DND-41 (cell line): ENCODE measurements at regions not wholly inside any gene's neighbourhood (a gene's known extent, or its start where the extent isn't known, plus 50 kb on each side); places are given as distances from the start of the nearest gene placed in this dataset.

Source experiments
- ATAC-seq: fragments of 200-7000 bp; cut with Tn5 transposase; 3 replicates; pipeline ENCODE4 v1.9.1; 2021; ENCODE audit warnings: low read depth; ENCODE audit not compliant: insufficient read depth
- DNase-seq: peaks from one replicate; pipeline ENCODE4 v3.0.0-alpha.2; 2020
- H2AFZ ChIP-seq: 2 replicates; pipeline ENCODE4 v1.6.0; 2012; ENCODE audit warnings: low read depth, low read length
- H3K27ac ChIP-seq: 2 replicates; pipeline ENCODE4 v1.5.1; 2012; ENCODE audit warnings: low read length, inconsistent platforms
- H3K27me3 ChIP-seq: fragments of 200-600 bp; sonication (generic); 2 replicates; pipeline ENCODE4 v1.6.0; 2012; ENCODE audit warnings: low read length, mild to moderate bottlenecking, inconsistent platforms; ENCODE audit not compliant: insufficient read depth, poor library complexity
- H3K36me3 ChIP-seq: 2 replicates; pipeline ENCODE4 v1.5.1; 2012; ENCODE audit warnings: low read length, inconsistent platforms; ENCODE audit not compliant: insufficient read depth
- H3K4me1 ChIP-seq: 2 replicates; pipeline ENCODE4 v1.5.1; 2012; ENCODE audit warnings: mild to moderate bottlenecking, low read length; ENCODE audit not compliant: insufficient read depth
- H3K4me2 ChIP-seq: 2 replicates; pipeline ENCODE4 v1.6.0; 2012; ENCODE audit warnings: mild to moderate bottlenecking, moderate library complexity, low read length, inconsistent platforms; ENCODE audit not compliant: insufficient read depth
- H3K4me3 ChIP-seq, 2 experiments: fragments of 200-600 bp in 1 of 2; shearing (Covaris generic) in 1 of 2; 2 replicates each; pipeline ENCODE4 v1.5.1; 2012 to 2016; ENCODE audit warnings: inconsistent platforms in 2 of 2, low read length in 2 of 2, mild to moderate bottlenecking in 2 of 2, low read depth in 1 of 2, moderate library complexity in 1 of 2
- H3K79me2 ChIP-seq: 2 replicates; pipeline ENCODE4 v1.6.0; 2012; ENCODE audit warnings: low read length, inconsistent platforms; ENCODE audit not compliant: insufficient read depth
- H3K9ac ChIP-seq: 2 replicates; pipeline ENCODE4 v1.6.0; 2012; ENCODE audit warnings: low read depth, mild to moderate bottlenecking, inconsistent platforms, low read length, moderate library complexity
- H3K9me3 ChIP-seq: 2 replicates; pipeline ENCODE4 v1.5.1; 2012; ENCODE audit warnings: low read length, moderate library complexity, mild to moderate bottlenecking, inconsistent platforms; ENCODE audit not compliant: insufficient read depth, severe bottlenecking
- H4K20me1 ChIP-seq: 2 replicates; pipeline ENCODE4 v1.6.0; 2012; ENCODE audit warnings: low read length; ENCODE audit not compliant: insufficient read depth
- EZH2 ChIP-seq: IDR thresholded peaks from 3 replicates; pipeline ENCODE4 v1.6.1; 2012; ENCODE audit warnings: borderline replicate concordance, low read depth, mild to moderate bottlenecking, moderate library complexity, low read length, inconsistent platforms; ENCODE audit not compliant: severe bottlenecking
- TF ChIP-seq, protein P1 (sequence below): IDR thresholded peaks from 2 replicates; pipeline ENCODE4 v1.5.1; 2012; ENCODE audit warnings: borderline replicate concordance, low read length, moderate library complexity, mild to moderate bottlenecking; ENCODE audit not compliant: poor library complexity, severe bottlenecking; ENCODE audit errors: extremely low read depth

DNA sequence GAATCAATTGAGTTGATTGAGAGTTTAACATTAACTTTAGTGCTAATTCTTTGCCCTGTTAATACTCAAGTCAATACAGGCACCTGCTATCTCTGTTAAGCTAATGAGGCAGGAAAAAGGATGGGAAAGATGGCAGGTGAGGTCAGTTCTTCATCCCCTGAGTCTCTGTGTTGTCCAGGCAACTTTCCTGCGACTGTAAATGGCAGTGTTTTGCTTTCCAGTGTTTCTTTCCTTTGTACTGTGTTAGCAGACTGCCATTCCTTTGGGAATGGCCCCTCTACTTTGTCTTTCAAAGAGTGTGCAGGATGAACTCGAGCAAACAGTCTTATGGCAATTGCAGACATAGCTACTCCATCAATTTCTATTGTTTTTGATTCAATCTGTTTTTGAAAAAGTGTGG, 202.2 kb upstream of the VLDLR start:
- no peak overlapping the region for H3K4me3 ChIP-seq
- DNase-seq (no peak), ATAC-seq (no peak)
- H3K9me3 ChIP-seq: no peaks in the 10 kb centered on the region
- H3K27ac ChIP-seq: no peak overlapping the region
- no peaks in the 10 kb centered on the region for H3K79me2 ChIP-seq
- H3K9ac ChIP-seq: no peak overlapping the region
- no peaks in the 10 kb centered on the region for H4K20me1 ChIP-seq
- TF ChIP-seq, protein P1, sequence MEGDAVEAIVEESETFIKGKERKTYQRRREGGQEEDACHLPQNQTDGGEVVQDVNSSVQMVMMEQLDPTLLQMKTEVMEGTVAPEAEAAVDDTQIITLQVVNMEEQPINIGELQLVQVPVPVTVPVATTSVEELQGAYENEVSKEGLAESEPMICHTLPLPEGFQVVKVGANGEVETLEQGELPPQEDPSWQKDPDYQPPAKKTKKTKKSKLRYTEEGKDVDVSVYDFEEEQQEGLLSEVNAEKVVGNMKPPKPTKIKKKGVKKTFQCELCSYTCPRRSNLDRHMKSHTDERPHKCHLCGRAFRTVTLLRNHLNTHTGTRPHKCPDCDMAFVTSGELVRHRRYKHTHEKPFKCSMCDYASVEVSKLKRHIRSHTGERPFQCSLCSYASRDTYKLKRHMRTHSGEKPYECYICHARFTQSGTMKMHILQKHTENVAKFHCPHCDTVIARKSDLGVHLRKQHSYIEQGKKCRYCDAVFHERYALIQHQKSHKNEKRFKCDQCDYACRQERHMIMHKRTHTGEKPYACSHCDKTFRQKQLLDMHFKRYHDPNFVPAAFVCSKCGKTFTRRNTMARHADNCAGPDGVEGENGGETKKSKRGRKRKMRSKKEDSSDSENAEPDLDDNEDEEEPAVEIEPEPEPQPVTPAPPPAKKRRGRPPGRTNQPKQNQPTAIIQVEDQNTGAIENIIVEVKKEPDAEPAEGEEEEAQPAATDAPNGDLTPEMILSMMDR: no peak
- TF ChIP-seq EZH2: no peak
- H2AFZ ChIP-seq: no peak overlapping the region
- no peaks in the 10 kb centered on the region for H3K36me3 ChIP-seq
- H3K4me2 ChIP-seq: no peak overlapping the region
- H3K27me3 ChIP-seq: no peaks in the 10 kb centered on the region
- peaks cover 13% of the 10 kb centered on the region for H3K4me1 ChIP-seq

DNA sequence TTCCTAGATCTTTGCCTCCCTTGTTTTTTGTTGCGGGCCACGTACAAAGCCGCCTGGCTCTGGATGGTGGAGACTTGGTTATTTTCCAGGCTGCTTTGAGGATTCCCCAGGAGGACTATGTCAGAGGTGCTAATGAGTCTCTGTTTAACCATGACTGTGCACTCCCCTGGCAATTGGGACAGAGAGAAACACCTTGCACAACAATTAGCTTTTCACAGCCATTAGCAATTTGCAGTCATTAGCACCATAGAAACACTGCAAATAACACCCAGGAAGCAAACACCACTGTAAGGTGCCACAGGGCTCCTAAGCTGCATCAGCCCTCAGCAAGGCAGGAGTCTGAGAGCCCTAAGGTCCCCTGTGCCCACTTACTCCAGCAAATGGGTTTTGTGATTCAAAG, 201.0 kb upstream of the VLDLR start:
- Histone ChIP-seq H2AFZ (no peak overlapping the region), H3K9me3 (no peaks in the 10 kb centered on the region), H3K27ac (no peak overlapping the region), H3K27me3 (no peaks in the 10 kb centered on the region), H3K4me1 (peaks cover 13% of the 10 kb centered on the region), H3K4me2 (no peak overlapping the region), H3K9ac (no peak overlapping the region), H3K79me2 (no peaks in the 10 kb centered on the region), H3K36me3 (no peaks in the 10 kb centered on the region), H3K4me3 (no peak overlapping the region), H4K20me1 (no peaks in the 10 kb centered on the region)
- DNase-seq (no peak), ATAC-seq (no peak)
- TF ChIP-seq EZH2: no peak
- TF ChIP-seq, protein P1: no peak

DNA sequence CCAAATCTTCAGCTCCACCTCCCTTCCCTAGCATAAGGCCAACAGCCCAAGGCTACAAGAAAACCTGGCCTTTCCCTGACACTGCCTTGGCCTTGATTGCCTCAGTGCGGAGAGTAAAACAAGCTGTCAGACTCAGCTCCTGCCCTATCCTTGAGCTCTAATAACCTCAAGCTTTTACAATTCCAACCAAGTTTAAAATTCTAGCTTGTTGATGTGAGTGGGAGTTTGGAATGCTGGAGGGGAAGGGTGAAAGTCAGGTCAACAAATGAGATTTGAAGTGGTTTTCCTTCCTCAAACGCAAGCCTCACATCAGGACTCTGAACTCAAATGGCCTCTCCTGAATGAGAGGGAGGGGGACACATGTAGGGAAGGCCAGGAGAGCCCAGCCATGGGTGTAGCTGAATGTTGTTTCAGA, 197.0 kb upstream of the VLDLR start:
- no peaks in the 10 kb centered on the region for H3K27me3 ChIP-seq
- H3K27ac ChIP-seq: no peak overlapping the region
- TF ChIP-seq, protein P1: no peak
- TF ChIP-seq EZH2: no peak
- no peak for DNase-seq
- H3K9me3 ChIP-seq: no peaks in the 10 kb centered on the region
- H2AFZ ChIP-seq: no peak overlapping the region
- no peaks in the 10 kb centered on the region for H3K4me1 ChIP-seq
- H3K36me3 ChIP-seq: no peaks in the 10 kb centered on the region
- no peak overlapping the region for H3K9ac ChIP-seq
- H3K79me2 ChIP-seq: no peaks in the 10 kb centered on the region
- no peak overlapping the region for H3K4me2 ChIP-seq
- no peak overlapping the region for H3K4me3 ChIP-seq
- ATAC-seq: no peak
- no peaks in the 10 kb centered on the region for H4K20me1 ChIP-seq

DNA sequence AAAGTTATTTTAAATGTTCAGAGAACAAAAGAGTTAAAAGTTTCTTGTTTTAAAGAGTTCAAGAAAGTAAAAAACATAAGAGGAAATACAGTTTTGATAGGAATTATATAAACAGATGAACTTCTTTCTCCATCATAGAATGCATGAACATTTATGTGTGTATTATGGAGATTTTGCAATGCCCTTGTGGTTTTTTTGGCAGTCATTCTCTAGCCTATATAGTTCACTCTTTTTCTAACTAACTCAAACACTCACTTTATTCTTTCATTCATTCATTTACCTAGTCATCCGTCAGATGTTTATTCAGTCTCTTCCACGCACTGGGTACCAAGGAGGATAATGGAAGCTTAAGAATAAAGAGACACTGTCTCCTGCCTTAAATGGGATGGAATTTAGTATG, 195.9 kb upstream of the VLDLR start:
- H3K4me2 ChIP-seq: no peak overlapping the region
- no peaks in the 10 kb centered on the region for H3K27me3 ChIP-seq
- no peak for ATAC-seq
- H3K9ac ChIP-seq: no peak overlapping the region
- H3K79me2 ChIP-seq: no peaks in the 10 kb centered on the region
- H3K4me1 ChIP-seq: no peaks in the 10 kb centered on the region
- H3K36me3 ChIP-seq: no peaks in the 10 kb centered on the region
- TF ChIP-seq, protein P1: no peak
- TF ChIP-seq EZH2: no peak
- H3K27ac ChIP-seq: no peak overlapping the region
- no peak overlapping the region for H2AFZ ChIP-seq
- no peaks in the 10 kb centered on the region for H3K9me3 ChIP-seq
- H3K4me3 ChIP-seq: no peak overlapping the region
- DNase-seq: no peak
- no peaks in the 10 kb centered on the region for H4K20me1 ChIP-seq
